Sciatic nerve (tissue), 2 donors: ENCODE measurements at regions not wholly inside any gene's neighbourhood (a gene's known extent, or its start where the extent isn't known, plus 50 kb on each side); places are given as distances from the start of the nearest gene placed in this dataset.
"Not testable (repeated sequence)": the region's sequence is repeated elsewhere in the genome, so short reads cannot be mapped to it uniquely, and the experiment has no call there.

ENCODE experiments used
- ATAC-seq: fragments of 200-7000 bp; cut with Tn5 transposase; one replicate; pipeline ENCODE4 v1.9.1; 2020; ENCODE audit warnings: mild to moderate bottlenecking, moderate library complexity
- DNase-seq: peaks from one replicate; pipeline ENCODE4 v3.0.0-alpha.2; 2020; ENCODE audit warnings: low spot score
- intact Hi-C: fragments of 100-400 bp; cut with DNase I; formaldehyde crosslinking; loops from one replicate; pipeline ENCODE4 v1.14.2; 2022
- donor health status: DM: no; HTN: no; CAD: no.
- donor health status: DM: no; HTN: no; CAD: no.

DNA sequence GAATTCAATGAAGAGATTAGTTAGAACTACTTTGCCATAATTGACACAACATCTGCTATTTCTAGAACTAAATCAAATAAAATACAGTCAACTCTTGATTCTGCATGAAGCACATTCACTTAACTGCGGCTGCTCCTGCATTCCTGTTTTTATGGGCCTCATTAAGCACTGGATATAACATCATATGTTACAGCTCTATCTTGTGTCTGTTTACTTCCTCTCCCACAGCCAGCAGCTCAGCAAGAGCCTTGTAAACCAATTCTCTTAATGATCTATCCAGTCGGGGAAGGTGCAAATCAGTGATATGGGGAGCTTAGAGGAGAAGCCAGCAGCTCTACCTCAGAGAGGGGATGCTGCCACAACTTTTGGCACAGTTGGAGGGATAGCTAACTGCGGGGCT is 329.2 kb downstream of the ARRDC4 start:
- no peak for ATAC-seq
- intact Hi-C loops: no loop called here

GRCh38 chr15:98292442-98293240 is 332.1 kb downstream of the ARRDC4 start:
- DNase-seq (peak; percentile 66), ATAC-seq (no peak)
- intact Hi-C loops: no loop called here

More for the DNA sequence above, 329.2 kb downstream of the ARRDC4 start:
- no peak for DNase-seq

GRCh38 chr15:98294126-98294525 is 333.6 kb downstream of the ARRDC4 start:
- intact Hi-C loops: no loop called here
- DNase-seq (no peak), ATAC-seq (no peak)

DNA sequence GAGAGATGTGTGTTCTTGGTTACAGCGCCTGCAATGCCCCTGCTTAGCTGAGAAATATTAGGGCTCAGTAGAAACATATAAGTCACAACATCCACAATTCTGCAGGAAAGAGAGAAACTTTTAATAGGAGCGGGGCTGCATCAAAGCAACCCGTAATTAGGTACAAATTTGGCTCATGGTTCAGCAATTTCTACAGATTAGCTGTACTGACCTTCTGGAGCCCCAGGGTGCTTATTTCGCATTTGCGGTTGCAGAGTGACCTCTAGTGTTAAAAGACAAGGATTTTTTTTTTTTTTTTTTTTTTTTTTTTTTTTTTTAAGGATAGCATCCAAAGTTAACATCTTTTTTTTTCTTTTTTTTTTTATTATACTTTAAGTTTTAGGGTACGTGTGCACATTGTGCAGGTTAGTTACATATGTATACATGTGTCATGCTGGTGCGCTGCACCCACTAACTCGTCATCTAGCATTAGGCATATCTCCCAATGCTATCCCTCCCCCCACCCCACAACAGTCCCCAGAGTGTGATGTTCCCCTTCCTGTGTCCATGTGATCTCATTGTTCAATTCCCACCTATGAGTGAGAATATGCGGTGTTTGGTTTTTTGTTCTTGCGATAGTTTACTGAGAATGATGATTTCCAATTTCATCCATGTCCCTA is 334.7 kb downstream of the ARRDC4 start:
- DNase-seq, intact Hi-C loops: not testable (repeated sequence)
- ATAC-seq: peak; percentile 50

GRCh38 chr15:98296653-98297052 is 336.1 kb downstream of the ARRDC4 start:
- intact Hi-C loops: no loop called here
- no peak for ATAC-seq
- DNase-seq: no peak

DNA sequence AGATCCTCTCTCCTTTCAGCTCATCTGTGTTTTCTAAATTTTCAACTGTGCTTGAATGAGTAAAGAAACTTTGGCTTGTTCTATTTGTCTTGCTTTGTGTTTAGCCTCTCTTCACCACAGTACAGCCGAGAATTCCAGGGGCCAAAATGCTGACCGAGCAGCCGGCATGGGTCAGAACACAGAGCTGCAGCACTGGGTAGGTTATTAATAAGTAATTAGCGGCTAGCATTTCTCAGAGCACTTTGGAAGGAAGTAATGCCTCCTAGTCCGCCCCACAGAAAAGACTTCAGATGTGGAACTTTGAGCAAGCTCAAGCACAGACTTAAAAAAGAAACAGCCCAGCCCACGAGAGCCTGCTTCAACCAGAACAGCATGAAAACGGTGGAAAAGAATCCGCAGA is 343.9 kb downstream of the ARRDC4 start:
- DNase-seq (no peak), ATAC-seq (no peak)
- intact Hi-C loops: no loop called here

DNA sequence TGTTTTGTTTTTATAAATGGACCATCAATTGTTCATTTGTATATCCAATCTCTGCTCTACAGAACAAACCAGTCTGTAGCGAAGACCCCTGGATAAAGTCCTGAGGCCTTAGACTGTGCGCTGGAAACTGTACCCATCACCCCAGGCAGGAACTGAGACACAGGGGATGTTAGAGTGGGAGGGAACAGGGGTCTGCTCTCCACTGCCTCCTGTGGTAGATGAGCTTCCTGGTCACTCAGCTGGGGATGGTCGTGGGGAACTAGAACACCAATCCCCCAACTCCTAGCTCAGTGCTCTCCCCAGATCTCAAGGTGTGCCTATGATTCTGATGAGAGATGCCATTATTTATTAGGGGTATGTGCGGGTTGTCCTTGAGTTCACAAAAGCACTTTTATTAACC is 340.2 kb upstream of the IGF1R start:
- intact Hi-C loops: no loop called here
- ATAC-seq (no peak), DNase-seq (no peak)

GRCh38 chr15:98311566-98312188 is 336.7 kb upstream of the IGF1R start:
- intact Hi-C loops: loop anchor here (5.0 kb wide), 1 partner anchor 111 kb away; no protein-coding TSS in a partner anchor
- ATAC-seq: peak; percentile 75
- DNase-seq: peak; percentile 92

GRCh38 chr15:98312913-98313312 is 335.4 kb upstream of the IGF1R start:
- intact Hi-C loops: loop anchor here (1.0 to 5.0 kb wide), 2 partner anchors 40 to 109 kb away; no protein-coding TSS in a partner anchor
- no peak for DNase-seq
- no peak for ATAC-seq

DNA sequence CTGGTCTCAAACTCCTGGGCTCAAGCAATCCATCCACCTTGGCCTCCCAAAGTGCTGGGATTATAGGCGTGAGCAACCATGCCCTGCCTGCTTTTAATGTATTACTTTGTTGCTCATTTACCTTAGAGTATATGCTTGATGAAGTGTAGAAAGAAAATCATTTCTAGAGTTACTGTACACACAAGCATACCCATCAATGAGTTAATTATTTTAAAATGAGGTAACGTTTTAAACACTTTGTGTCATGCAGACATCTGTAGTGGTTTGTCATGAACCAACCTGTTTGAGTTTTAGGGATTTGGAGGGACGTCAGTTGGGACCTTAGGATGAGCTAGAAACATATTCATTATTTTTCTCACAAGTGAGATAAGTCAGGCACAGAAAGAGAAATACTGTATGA is 332.4 kb upstream of the IGF1R start:
- no peak for DNase-seq

DNA sequence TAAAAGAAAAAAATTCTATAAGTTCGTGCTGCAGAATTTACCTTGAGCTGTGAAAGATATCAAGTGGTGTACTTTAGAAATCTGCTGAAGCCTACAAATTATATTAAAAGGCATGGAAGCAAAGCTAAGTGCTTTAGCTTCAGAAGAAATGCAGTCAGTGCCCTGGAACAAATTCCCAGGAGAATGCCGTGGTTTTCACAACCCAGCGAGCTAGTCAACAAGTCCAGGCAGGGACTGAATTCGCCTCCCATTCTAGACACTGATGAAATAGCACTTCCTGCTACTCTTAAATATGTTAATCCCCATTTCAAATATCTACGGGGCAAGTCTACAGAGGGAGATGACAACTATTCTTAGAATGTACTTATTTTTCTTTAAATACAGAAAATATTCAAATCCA is 326.4 kb upstream of the IGF1R start:
- no peak for ATAC-seq
- no peak for DNase-seq
- intact Hi-C loops: no loop called here

More for the DNA sequence above, 332.4 kb upstream of the IGF1R start:
- intact Hi-C loops: no loop called here
- ATAC-seq: no peak

- ATAC-seq: no peak
- DNase-seq: no peak
- intact Hi-C loops: no loop called here
Observed at GRCh38 chr15:98322581-98322980, 325.8 kb upstream of the IGF1R start.

- ATAC-seq (no peak), DNase-seq (no peak)
- intact Hi-C loops: no loop called here
Observed at GRCh38 chr15:98324341-98324970, 323.9 kb upstream of the IGF1R start.

DNA sequence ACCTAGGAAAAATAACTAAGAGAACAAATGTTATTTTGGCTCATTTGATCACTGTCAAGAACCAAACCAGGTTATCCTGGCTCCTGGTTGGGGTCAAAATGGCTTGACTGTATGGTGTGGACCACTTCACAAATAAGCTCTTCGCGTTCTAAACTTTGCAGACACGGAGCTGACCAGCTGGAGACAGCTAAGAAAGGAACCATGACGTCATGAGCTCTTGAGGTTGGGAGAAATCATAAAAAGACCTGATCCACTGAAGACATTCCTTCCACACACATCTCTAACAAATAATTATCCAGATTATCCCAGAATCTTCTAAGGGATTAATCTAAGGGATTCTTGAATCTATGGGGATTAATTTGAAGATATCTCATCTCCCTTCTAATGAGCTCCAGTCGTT is 321.5 kb upstream of the IGF1R start:
- ATAC-seq: no peak
- intact Hi-C loops: no loop called here
- no peak for DNase-seq

DNA sequence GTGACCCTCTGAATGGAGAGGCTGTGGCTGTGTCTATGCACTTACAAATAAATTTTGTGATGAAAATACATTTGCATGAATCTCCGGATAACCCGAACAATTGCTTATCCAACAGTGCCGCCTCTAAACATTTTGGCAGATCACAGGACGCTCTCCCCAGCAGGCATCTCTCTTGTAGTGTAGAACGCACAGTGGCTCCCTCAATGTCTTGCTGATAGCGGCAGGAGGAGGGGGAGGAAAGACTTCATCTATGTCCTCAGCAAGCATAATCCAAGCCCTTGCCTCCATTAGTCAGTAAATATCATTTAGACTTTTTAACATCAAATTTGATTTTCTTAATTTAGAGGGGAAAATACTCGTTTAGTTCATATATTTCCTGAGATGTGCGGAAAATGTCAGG is 318.1 kb upstream of the IGF1R start:
- intact Hi-C loops: no loop called here
- ATAC-seq (no peak), DNase-seq (no peak)

GRCh38 chr15:98330692-98331435 is 317.5 kb upstream of the IGF1R start:
- intact Hi-C loops: no loop called here
- ATAC-seq: no peak
- no peak for DNase-seq

DNA sequence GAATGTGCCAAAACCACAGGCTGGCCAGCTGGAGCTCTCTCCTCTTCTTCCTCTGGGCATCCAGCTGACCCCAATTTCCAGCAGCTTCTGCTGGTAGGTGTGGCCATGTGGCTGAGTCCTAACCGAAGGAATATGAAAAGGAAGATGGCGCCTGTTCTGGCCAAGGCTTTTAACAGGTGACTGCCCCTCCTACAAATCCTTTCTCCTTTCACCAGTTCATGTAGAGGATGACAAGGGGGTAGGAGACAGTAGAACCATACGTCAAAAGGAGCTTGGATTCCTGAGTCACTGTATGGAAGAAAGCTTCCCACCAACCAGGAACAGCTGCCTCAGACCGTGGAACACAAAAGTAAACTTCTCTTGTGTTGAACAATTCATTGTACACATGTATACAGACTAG is 316.7 kb upstream of the IGF1R start:
- no peak for ATAC-seq
- intact Hi-C loops: no loop called here
- DNase-seq: no peak

GRCh38 chr15:98333251-98333650 is 315.1 kb upstream of the IGF1R start:
- ATAC-seq (no peak), DNase-seq (no peak)
- intact Hi-C loops: no loop called here

DNA sequence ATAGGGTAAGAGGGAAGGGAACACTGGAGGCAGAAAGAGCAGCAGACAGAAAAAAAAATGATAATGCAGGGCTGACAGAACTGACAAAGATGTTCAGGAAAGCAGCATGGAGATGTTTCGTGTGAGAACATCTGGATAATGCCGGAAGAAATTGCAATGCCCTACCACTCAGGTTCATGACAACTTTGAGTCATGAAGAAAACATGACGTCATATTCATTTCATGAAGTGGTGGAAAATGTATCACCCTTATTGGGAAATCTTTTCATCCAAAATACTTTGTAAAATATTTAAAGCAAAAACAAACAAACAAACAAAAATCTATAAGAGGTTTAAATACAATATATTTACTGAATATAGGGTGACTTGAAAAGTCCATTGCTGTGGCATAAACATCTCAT is 305.4 kb upstream of the IGF1R start:
- DNase-seq: no peak
- ATAC-seq: no peak
- intact Hi-C loops: no loop called here
